Fibroblast of skin of abdomen (primary cell): ENCODE measurements at regions not wholly inside any gene's neighbourhood (a gene's known extent, or its start where the extent isn't known, plus 50 kb on each side); places are given as distances from the start of the nearest gene placed in this dataset.

ENCODE experiments used
- DNase-seq: peaks from one replicate; pipeline ENCODE4 v3.0.0-alpha.2; 2013

GRCh38 chr15:35771746-35772442, 225.9 kb upstream of the DPH6 start:
- DNase-seq, result no peak

GRCh38 chr15:35774653-35775052, 228.7 kb upstream of the DPH6 start:
- DNase-seq, result no peak

- DNase-seq, result no peak
Measured at GRCh38 chr15:35775471-35775870, 229.5 kb upstream of the DPH6 start.

- DNase-seq, result no peak
Measured at GRCh38 chr15:35777061-35777460, 231.1 kb upstream of the DPH6 start.

GRCh38 chr15:35783203-35783602, 237.2 kb upstream of the DPH6 start:
- no peak for DNase-seq

GRCh38 chr15:35784745-35785144, 238.8 kb upstream of the DPH6 start:
- DNase-seq, result no peak

GRCh38 chr15:35810007-35810406, 264.0 kb upstream of the DPH6 start:
- no peak for DNase-seq

GRCh38 chr15:35813573-35813972, 267.6 kb upstream of the DPH6 start:
- no peak for DNase-seq

- no peak for DNase-seq
Measured at GRCh38 chr15:35818846-35819245, 272.9 kb upstream of the DPH6 start.

- DNase-seq, result no peak
Measured at GRCh38 chr15:35822153-35822552, 276.2 kb upstream of the DPH6 start.

- DNase-seq, result peak; percentile 35
Measured at GRCh38 chr15:35827141-35827540, 281.2 kb upstream of the DPH6 start.

GRCh38 chr15:35827911-35828310, 281.9 kb upstream of the DPH6 start:
- DNase-seq, result no peak

- peak; percentile 55 for DNase-seq
Measured at GRCh38 chr15:35833581-35833980, 287.6 kb upstream of the DPH6 start.

- peak; percentile 77 for DNase-seq
Measured at GRCh38 chr15:35834216-35834830, 288.4 kb upstream of the DPH6 start.

GRCh38 chr15:35834866-35835265, 288.9 kb upstream of the DPH6 start:
- peak; percentile 21 for DNase-seq

GRCh38 chr15:35838424-35839111, 292.6 kb upstream of the DPH6 start:
- DNase-seq, result no peak

GRCh38 chr15:35842631-35843030, 296.7 kb upstream of the DPH6 start:
- no peak for DNase-seq

GRCh38 chr15:35843498-35843897, 297.5 kb upstream of the DPH6 start:
- DNase-seq, result no peak

GRCh38 chr15:35850284-35850683, 304.3 kb upstream of the DPH6 start:
- no peak for DNase-seq

GRCh38 chr15:35851491-35851890, 305.5 kb upstream of the DPH6 start:
- no peak for DNase-seq

- DNase-seq, result peak; percentile 65
Measured at GRCh38 chr15:35852818-35853624, 307.1 kb upstream of the DPH6 start.

GRCh38 chr15:35854316-35854715, 308.4 kb upstream of the DPH6 start:
- no peak for DNase-seq
